ENCODE measurements at regions not wholly inside any gene's neighbourhood (a gene's known extent, or its start where the extent isn't known, plus 50 kb on each side); places are given as distances from the start of the nearest gene placed in this dataset.
A peak's percentile ranks its signal among the peaks of the same experiment; 100 is the strongest.
"Not testable (repeated sequence)": the region's sequence is repeated elsewhere in the genome, so short reads cannot be mapped to it uniquely, and the experiment has no call there.

DNA sequence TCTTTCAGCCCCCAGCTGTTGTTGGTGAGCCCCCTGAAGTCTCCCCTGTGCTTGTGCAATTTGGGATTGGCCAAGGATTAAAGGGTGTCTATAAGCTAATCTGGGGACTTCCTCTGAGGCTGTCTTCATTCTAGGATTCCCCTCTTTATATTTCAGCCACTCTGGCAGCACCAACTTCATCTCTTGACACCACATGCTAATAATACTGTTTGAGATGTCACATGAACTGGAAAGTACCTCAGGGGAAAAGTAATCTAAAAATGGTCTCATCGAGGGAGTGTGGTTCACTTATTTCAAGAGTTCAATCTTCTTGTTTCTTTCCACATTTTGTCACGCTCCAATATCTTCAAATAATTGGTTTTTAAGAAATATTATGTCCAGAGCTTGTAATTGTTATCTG lies 279.2 kb upstream of the TMC3 start:
- Histone ChIP-seq H3K9me3 (peaks cover 0 to 8% (median 0%) of the 10 kb centered on the region in 11 donors), H3K4me1 (no peaks in the 10 kb centered on the region), H3K27ac (no peak overlapping the region), H3K27me3 (no peaks in the 10 kb centered on the region), H3K36me3 (no peaks in the 10 kb centered on the region), H3K4me3 (no peak overlapping the region)
- WGBS, 2 donors = 67 to 71% methylated on average over 2 of the region's 2 CpGs
- TF ChIP-seq, protein P1, sequence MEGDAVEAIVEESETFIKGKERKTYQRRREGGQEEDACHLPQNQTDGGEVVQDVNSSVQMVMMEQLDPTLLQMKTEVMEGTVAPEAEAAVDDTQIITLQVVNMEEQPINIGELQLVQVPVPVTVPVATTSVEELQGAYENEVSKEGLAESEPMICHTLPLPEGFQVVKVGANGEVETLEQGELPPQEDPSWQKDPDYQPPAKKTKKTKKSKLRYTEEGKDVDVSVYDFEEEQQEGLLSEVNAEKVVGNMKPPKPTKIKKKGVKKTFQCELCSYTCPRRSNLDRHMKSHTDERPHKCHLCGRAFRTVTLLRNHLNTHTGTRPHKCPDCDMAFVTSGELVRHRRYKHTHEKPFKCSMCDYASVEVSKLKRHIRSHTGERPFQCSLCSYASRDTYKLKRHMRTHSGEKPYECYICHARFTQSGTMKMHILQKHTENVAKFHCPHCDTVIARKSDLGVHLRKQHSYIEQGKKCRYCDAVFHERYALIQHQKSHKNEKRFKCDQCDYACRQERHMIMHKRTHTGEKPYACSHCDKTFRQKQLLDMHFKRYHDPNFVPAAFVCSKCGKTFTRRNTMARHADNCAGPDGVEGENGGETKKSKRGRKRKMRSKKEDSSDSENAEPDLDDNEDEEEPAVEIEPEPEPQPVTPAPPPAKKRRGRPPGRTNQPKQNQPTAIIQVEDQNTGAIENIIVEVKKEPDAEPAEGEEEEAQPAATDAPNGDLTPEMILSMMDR (IDR thresholded peaks at IDR 0.05) = no peak
- no peak for DNase-seq
- ATAC-seq = no peak
- intact Hi-C loops (cut with DNase I) = no loop called here

DNA sequence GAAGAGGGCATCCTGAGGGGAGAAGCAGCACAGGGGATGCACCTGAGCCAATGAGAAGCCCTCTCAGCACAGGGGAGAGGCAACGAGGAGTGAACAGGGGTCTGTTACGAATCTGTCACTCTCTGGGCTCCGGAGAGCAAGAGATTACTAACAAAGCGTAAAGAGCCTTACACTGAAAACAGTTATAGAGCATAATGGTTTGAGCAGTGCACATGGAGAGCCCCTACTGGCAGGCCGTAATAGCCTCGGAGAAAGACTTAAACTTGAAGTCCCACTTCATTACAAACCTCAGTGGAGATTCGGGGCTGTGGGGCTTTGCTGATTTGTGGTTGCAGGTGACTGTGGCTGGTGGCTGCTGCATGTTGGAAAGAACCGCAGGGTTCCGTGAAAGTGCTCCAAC lies 271.5 kb upstream of the TMC3 start:
- intact Hi-C loops (cut with DNase I) = no loop called here
- no peak for DNase-seq
- Histone ChIP-seq H3K9me3 (peaks cover 0 to 8% (median 0%) of the 10 kb centered on the region in 11 donors), H3K4me1 (no peaks in the 10 kb centered on the region), H3K36me3 (no peaks in the 10 kb centered on the region), H3K27me3 (no peaks in the 10 kb centered on the region), H3K27ac (no peak overlapping the region), H3K4me3 (no peak overlapping the region)
- no peak for ATAC-seq
- 80 to 82% methylated on average over 9 of the region's 9 CpGs for WGBS, 2 donors
- TF ChIP-seq, protein P1 (IDR thresholded peaks at IDR 0.05) = no peak

DNA sequence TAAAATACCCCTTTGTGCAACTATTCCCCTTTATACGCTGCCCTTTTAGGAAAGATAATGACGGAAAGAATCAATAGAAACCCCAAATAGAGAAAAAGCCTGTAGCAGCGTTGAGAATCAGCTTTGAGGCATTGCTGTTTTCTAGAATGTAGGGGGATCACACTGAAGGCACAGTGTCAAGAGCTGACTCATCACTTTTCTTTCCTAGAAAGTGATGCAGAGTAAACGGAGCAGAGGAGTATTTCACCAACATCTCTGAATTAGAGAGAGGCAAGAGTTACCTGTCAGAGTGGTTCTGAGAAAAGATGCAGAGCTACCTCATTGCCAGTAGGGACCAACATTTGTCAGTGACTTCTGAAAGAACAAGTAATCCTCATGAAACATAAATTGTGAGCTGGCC lies 269.8 kb upstream of the TMC3 start:
- Histone ChIP-seq H3K36me3 (no peaks in the 10 kb centered on the region), H3K9me3 (peaks cover 0 to 9% (median 0%) of the 10 kb centered on the region in 11 donors), H3K27me3 (peaks cover 0 to 5% (median 0%) of the 10 kb centered on the region in 7 donors), H3K4me3 (no peak overlapping the region), H3K4me1 (no peaks in the 10 kb centered on the region), H3K27ac (no peak overlapping the region)
- no peak for DNase-seq
- TF ChIP-seq, protein P1 (IDR thresholded peaks at IDR 0.05) = no peak
- intact Hi-C loops (cut with DNase I) = no loop called here
- 86% methylated on average over 4 of the region's 4 CpGs for WGBS, 2 donors
- no peak for ATAC-seq

DNA sequence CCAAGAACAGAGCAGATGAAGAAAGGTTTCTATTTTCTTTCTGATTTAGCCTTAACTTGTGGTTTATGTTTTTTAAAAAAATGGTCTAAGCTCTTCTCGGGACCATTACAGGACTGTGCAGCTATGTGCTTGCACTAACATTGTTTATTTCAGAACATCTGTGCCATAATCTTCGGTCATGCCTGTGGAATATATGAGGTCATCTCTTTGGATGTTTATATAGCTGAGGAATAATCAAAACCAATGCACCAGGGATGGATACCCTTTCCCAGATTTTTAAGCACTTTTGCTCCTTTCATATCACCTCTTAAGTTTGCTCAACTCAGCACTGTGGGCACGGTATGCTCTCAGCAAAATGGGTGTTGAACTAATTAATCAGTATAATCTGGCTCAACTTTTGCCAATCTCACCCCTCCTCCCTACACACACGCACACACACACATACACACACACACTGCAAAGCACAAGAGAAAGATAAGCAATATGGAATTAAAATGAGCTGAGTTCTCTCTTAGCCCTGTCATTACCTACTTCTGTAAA lies 268.5 kb upstream of the TMC3 start:
- no peaks in the 10 kb centered on the region for H3K36me3 ChIP-seq
- H3K27me3 ChIP-seq = peaks cover 0 to 5% (median 0%) of the 10 kb centered on the region in 7 donors
- H3K4me1 ChIP-seq = no peaks in the 10 kb centered on the region
- TF ChIP-seq, protein P1 (IDR thresholded peaks at IDR 0.05) = no peak
- no peak overlapping the region for H3K4me3 ChIP-seq
- no peak overlapping the region for H3K27ac ChIP-seq
- WGBS, 2 donors = 52 to 58% methylated on average over 4 of the region's 4 CpGs
- intact Hi-C loops (cut with DNase I) = no loop called here
- peak in 5 of 8 donors; percentile 16 to 58 (median 53) for ATAC-seq
- H3K9me3 ChIP-seq = peaks cover 0 to 9% (median 0%) of the 10 kb centered on the region in 11 donors
- DNase-seq = no peak

DNA sequence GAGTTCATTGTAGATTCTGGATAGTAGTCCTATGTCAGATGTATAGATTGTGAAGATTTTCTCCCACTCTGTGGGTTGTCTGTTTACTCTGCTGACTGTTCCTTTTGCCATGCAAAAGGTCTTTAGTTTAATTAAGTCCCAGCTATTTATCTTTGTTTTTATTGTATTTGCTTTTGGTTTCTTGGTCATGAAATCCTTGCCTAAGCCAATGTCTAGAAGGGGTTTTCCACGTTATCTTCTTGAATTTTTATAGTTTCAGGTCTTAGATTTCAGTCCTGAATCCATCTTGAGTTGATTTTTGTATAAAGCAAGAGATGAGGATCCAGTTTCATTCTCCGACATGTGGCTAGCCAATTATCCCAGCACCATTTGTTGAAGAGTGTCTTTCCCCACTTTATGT lies 262.1 kb upstream of the TMC3 start:
- H3K4me1 ChIP-seq; H3K36me3 ChIP-seq; H3K27ac ChIP-seq; H3K9me3 ChIP-seq; DNase-seq; H3K4me3 ChIP-seq; ATAC-seq; intact Hi-C loops (cut with DNase I); H3K27me3 ChIP-seq: not testable (repeated sequence)
- 75 to 78% methylated on average over 2 of the region's 2 CpGs for WGBS, 2 donors
